H1 (cell line): ENCODE measurements at regions not wholly inside any gene's neighbourhood (a gene's known extent, or its start where the extent isn't known, plus 50 kb on each side); places are given as distances from the start of the nearest gene placed in this dataset.

Experiments used
- CEBPB ChIP-seq: IDR thresholded peaks from 2 replicates; pipeline ENCODE4 v1.6.1; 2012; ENCODE audit warnings: low read depth, low read length
- CHD2 ChIP-seq: IDR thresholded peaks from 2 replicates; pipeline ENCODE4 v1.6.1; 2012; ENCODE audit warnings: low read length, improper control_type of control experiment
- CTCF ChIP-seq, 3 experiments: IDR thresholded peaks; 1 replicate in 2 of 3; 2 replicates in 1 of 3; pipeline versions ENCODE4 v1.5.1 to v1.6.1; 2011; ENCODE audit warnings: low read length in 3 of 3, mild to moderate bottlenecking in 3 of 3, inconsistent platforms in 2 of 3, low read depth in 1 of 3, moderate library complexity in 1 of 3; ENCODE audit not compliant: insufficient read depth in 1 of 3; ENCODE audit errors: control extremely low read depth in 1 of 3
- EP300 ChIP-seq, 2 experiments: IDR thresholded peaks; 1 replicate in 1 of 2; 2 replicates in 1 of 2; pipeline ENCODE4 v1.6.1; 2011 to 2012; ENCODE audit warnings: low read depth in 2 of 2, low read length in 2 of 2, mild to moderate bottlenecking in 2 of 2, borderline replicate concordance in 1 of 2, inconsistent platforms in 1 of 2, moderate library complexity in 1 of 2
- FOSL1 ChIP-seq: IDR thresholded peaks from 2 replicates; pipeline ENCODE4 v1.6.1; 2011; ENCODE audit warnings: mild to moderate bottlenecking, low read depth, low read length, moderate library complexity; ENCODE audit not compliant: insufficient read depth
- POLR2A ChIP-seq, 2 experiments: IDR thresholded peaks; 1 replicate in 1 of 2; 2 replicates in 1 of 2; pipeline ENCODE4 v1.6.1; 2011; ENCODE audit warnings: low read depth in 2 of 2, low read length in 2 of 2, mild to moderate bottlenecking in 2 of 2; ENCODE audit errors: control extremely low read depth in 1 of 2
- POLR2AphosphoS5 ChIP-seq: IDR thresholded peaks from 2 replicates; pipeline ENCODE4 v1.6.1; 2011; ENCODE audit warnings: low read depth, low read length
- RAD21 ChIP-seq, 2 experiments: IDR thresholded peaks in 1 of 2; conservative IDR thresholded peaks in 1 of 2; 2 replicates each; pipeline ENCODE4 v1.6.1; 2011; ENCODE audit warnings: low read depth in 2 of 2, low read length in 2 of 2, improper control_type of control experiment in 1 of 2, inconsistent platforms in 1 of 2, mild to moderate bottlenecking in 1 of 2, moderate library complexity in 1 of 2
- SIN3A ChIP-seq, 2 experiments: IDR thresholded peaks in 1 of 2; conservative IDR thresholded peaks in 1 of 2; 2 replicates each; pipeline ENCODE4 v1.6.1; 2011 to 2012; ENCODE audit warnings: low read length in 2 of 2, improper control_type of control experiment in 1 of 2, low read depth in 1 of 2, mild to moderate bottlenecking in 1 of 2
- TAF1 ChIP-seq: IDR thresholded peaks from 2 replicates; pipeline ENCODE4 v1.6.1; 2011; ENCODE audit warnings: mild to moderate bottlenecking, low read depth, low read length

GRCh38 chr5:165407352-165407751, 1901.9 kb downstream of the MAT2B start:
- TF ChIP-seq CHD2 = no peak
- no peak for TF ChIP-seq FOSL1
- TF ChIP-seq EP300 (IDR thresholded peaks at IDR 0.05; ENCODE audit: borderline replicate concordance in 1 of 2, low read depth in 2 of 2, low read length in 2 of 2) = no peak
- no peak for TF ChIP-seq POLR2A (IDR thresholded peaks at IDR 0.05; ENCODE audit: control extremely low read depth in 1 of 2, low read depth in 2 of 2, low read length in 2 of 2)
- TF ChIP-seq CTCF (IDR thresholded peaks at IDR 0.05; ENCODE audit: control extremely low read depth in 1 of 3, insufficient read depth in 1 of 3, low read depth in 1 of 3, low read length in 3 of 3) = no peak
- no peak for TF ChIP-seq POLR2AphosphoS5
- TF ChIP-seq SIN3A (conservative IDR thresholded peaks at IDR 0.05 in 1 of 2, IDR thresholded peaks at IDR 0.05 in 1 of 2; ENCODE audit: low read depth in 1 of 2, low read length in 2 of 2) = no peak
- no peak for TF ChIP-seq CEBPB
- no peak for TF ChIP-seq TAF1
- TF ChIP-seq RAD21 (IDR thresholded peaks at IDR 0.05 in 1 of 2, conservative IDR thresholded peaks at IDR 0.05 in 1 of 2; ENCODE audit: low read depth in 2 of 2, low read length in 2 of 2) = no peak
